GM19023 (cell line): ENCODE measurements at regions not wholly inside any gene's neighbourhood (a gene's known extent, or its start where the extent isn't known, plus 50 kb on each side); places are given as distances from the start of the nearest gene placed in this dataset.

Source experiments
- ATAC-seq: cut with Tn5 transposase; IDR thresholded peaks from one replicate; pipeline ENCODE4 v1.9.1; 2021; ENCODE audit warnings: mild to moderate bottlenecking, moderate library complexity; ENCODE audit not compliant: unreplicated experiment

DNA sequence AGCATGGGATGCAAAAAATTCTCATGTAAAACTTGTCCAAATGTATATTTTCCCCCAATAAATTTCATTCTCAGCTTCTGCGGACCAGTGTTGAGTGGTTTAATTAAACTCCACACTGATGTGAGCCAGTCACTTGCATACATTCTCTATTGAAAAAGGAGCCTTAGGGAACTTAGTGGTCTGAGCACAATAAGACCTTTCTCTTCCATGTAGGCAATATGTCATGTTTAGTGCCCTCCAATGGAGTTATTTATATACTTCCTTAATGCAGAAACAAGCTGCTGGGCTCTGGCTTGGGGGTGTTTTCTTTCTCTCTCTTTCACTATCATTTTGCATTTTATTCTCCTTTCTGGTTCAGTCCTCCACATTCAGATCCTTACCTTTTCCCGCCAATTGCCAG, 196.9 kb downstream of the ANAPC10 start:
- ATAC-seq: no peak

- no peak for ATAC-seq
These were observed 195.4 kb downstream of the ANAPC10 start for GRCh38 chr4:144902614-144903013.

DNA sequence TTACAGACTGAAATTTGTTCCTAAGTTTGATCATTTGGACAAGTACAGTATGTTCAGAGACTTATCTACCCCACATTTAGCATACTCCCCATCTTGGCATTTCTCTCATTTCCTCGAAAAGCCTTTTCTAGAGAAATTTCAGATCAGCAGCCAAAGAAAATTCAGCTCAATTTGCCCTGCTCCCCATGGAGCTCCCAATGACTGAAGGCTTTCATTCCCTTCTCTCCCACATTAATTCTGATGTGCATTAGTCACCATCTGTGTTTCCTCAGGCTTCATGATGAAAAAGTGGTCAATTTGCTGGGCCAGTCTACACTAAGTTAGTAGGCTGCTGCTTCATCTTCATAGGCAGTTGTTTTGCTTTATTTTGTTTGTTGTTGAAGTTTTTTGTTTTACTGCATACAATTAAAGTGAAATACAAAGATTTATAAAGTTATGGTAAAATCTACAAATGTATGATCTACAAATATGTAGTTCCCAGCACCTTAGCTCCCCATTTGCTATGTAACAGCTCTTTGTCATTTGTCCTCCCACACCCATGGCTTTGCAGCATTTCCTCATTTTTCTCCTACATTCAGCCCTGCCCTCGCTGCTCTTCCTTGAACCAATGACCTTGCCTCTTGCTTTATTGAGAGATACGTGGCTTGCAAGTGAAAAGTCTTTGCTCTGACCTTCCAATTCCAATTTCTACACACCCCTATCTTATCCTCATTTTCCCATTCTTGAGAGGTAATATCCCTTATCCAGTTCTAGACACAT, 193.9 kb downstream of the ANAPC10 start:
- no peak for ATAC-seq

DNA sequence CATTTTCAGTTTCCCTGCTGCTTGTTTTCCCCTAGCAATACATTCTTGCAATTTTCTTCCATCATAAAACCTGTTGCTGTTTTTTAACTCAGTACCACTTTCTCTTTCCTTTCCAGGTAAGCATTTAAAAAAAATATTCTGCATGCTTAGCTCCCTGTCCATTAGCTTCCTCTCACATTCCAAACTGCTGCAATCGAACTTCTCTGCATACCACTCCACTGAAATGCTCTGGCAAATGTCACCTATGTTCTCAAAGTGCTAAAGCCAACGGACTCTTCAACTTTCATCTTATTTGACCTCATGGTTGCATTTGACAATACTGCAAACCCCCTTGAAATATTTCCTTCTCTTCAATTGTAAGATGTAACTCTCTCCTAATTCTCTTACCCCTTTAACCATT, 192.7 kb downstream of the ANAPC10 start:
- no peak for ATAC-seq

- ATAC-seq: peak; percentile 48
These were observed 191.6 kb downstream of the ANAPC10 start for GRCh38 chr4:144906181-144906925.

- ATAC-seq: no peak
These were observed 187.3 kb downstream of the ANAPC10 start for GRCh38 chr4:144910723-144911122.
